SK-N-MC (cell line): ENCODE measurements at regions not wholly inside any gene's neighbourhood (a gene's known extent, or its start where the extent isn't known, plus 50 kb on each side); places are given as distances from the start of the nearest gene placed in this dataset.

Experiments used
- EZH2 ChIP-seq: fragments of 200-600 bp; sonication (generic); IDR thresholded peaks from one replicate; pipeline ENCODE4 v1.6.1; 2017; ENCODE audit warnings: antibody characterized with exemption
- FOXP2 ChIP-seq: optimal IDR thresholded peaks from 2 replicates; pipeline ENCODE3; 2011; ENCODE audit warnings: mild to moderate bottlenecking, moderate library complexity; ENCODE audit not compliant: insufficient read depth; ENCODE audit errors: extremely low read length, control extremely low read depth
- POLR2AphosphoS5 ChIP-seq: IDR thresholded peaks from 2 replicates; pipeline ENCODE4 v1.6.1; 2012; ENCODE audit warnings: mild to moderate bottlenecking, low read depth, low read length, borderline replicate concordance

- TF ChIP-seq POLR2AphosphoS5: no peak
- TF ChIP-seq EZH2: no peak
- TF ChIP-seq FOXP2: no peak
Observed at GRCh38 chr4:91653067-91653466, 650.7 kb upstream of the GRID2 start.
